ENCODE measurements at regions not wholly inside any gene's neighbourhood (a gene's known extent, or its start where the extent isn't known, plus 50 kb on each side); places are given as distances from the start of the nearest gene placed in this dataset.

DNA sequence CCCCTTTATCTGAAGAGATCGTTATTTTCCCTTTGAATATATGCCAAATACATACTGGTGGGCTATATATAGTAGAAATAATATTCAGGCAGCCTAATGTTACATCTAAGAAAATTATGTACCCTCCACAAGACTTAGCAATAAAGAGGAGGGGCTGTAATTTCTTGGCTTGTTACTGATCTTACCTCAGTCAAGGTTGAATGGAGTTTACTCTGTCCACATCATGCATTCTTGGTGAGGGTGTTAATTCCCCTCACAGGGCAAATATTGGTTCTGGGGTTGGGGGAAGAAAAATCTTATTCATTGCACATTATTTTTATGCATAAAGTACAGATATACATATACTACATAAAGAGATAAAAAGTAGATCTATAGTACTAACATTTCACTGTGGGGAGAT, 145.8 kb upstream of the ANK3 start:
- H3K9me3 ChIP-seq, result no peaks in the 10 kb centered on the region
- H3K4me3 ChIP-seq, result no peak overlapping the region
- intact Hi-C loops (cut with DNase I, micrococcal nuclease), result no loop called here
- ATAC-seq (no peak), DNase-seq (no peak)
- no peaks in the 10 kb centered on the region for H3K36me3 ChIP-seq (ENCODE audit: low read depth)
- H3K4me1 ChIP-seq (ENCODE audit: low read depth), result peaks cover 7% of the 10 kb centered on the region
- TF ChIP-seq CTCF (IDR thresholded peaks at IDR 0.05), result no peak

DNA sequence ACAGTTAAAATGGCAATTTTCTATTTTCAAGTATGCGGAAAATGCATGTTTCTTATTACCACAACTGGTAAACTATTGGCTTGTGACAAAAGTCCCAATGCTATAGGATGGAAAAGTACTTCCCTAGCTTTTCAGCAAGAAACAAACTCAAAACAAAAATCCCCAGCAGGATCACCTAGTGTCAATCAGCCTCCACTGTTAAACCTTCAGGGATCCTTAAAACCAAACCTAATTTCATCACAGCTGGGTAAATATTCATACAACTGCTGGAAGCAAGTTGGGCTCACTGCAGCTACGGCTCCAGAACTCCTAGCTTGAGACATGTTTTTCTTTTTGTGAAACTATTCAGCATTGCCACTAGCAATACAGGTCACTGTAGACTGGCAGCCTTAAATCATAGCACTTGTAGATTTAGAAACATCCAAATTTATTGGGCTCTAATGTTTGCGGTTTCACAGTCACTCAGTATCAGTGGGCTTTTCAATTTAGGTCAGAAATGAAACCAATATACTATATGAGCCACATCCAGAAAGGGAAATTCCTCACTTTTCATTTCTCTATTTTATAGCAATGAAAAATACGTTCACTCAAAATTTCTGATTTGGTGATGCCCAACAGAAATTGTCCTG, 145.2 kb upstream of the ANK3 start:
- DNase-seq (no peak), ATAC-seq (no peak)
- Histone ChIP-seq H3K9me3 (no peaks in the 10 kb centered on the region), H3K4me3 (no peak overlapping the region), H3K4me1 (ENCODE audit: low read depth) (peaks cover 7% of the 10 kb centered on the region), H3K36me3 (ENCODE audit: low read depth) (no peaks in the 10 kb centered on the region)
- intact Hi-C loops (cut with DNase I, micrococcal nuclease), result no loop called here
- no peak for TF ChIP-seq CTCF (IDR thresholded peaks at IDR 0.05)

GRCh38 chr10:60532696-60533468, 143.2 kb upstream of the ANK3 start:
- DNase-seq, result peak in 2 of 3 donors; percentile 32 to 61
- intact Hi-C loops (cut with DNase I, micrococcal nuclease), result no loop called here
- Histone ChIP-seq H3K9me3 (no peaks in the 10 kb centered on the region), H3K4me1 (ENCODE audit: low read depth) (peaks cover 7% of the 10 kb centered on the region), H3K36me3 (ENCODE audit: low read depth) (no peaks in the 10 kb centered on the region), H3K4me3 (no peak overlapping the region)
- peak; percentile 98 for ATAC-seq
- no peak for TF ChIP-seq CTCF (IDR thresholded peaks at IDR 0.05)

DNA sequence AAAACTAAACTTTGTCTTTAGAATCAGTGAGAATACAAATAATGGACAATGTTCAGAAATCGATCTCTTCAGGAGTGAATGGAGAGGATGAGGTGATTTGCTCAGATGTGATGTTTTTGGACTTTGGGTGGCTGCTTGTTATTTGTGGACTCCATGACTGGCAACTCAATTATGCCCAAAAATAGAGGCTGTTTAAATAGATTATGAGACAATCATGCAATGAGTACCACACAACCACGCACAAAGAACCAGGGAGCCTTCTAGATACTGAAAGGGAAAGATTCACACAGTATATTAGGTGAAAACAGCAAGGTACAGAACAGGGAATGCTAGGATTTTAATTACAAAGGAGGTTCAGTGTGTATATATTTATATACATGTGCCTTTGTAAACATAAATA, 141.3 kb upstream of the ANK3 start:
- no peak overlapping the region for H3K4me3 ChIP-seq
- H3K4me1 ChIP-seq (ENCODE audit: low read depth), result peaks cover 7% of the 10 kb centered on the region
- DNase-seq (no peak), ATAC-seq (no peak)
- no peaks in the 10 kb centered on the region for H3K36me3 ChIP-seq (ENCODE audit: low read depth)
- intact Hi-C loops (cut with DNase I, micrococcal nuclease), result no loop called here
- TF ChIP-seq CTCF (IDR thresholded peaks at IDR 0.05), result no peak
- no peaks in the 10 kb centered on the region for H3K9me3 ChIP-seq

DNA sequence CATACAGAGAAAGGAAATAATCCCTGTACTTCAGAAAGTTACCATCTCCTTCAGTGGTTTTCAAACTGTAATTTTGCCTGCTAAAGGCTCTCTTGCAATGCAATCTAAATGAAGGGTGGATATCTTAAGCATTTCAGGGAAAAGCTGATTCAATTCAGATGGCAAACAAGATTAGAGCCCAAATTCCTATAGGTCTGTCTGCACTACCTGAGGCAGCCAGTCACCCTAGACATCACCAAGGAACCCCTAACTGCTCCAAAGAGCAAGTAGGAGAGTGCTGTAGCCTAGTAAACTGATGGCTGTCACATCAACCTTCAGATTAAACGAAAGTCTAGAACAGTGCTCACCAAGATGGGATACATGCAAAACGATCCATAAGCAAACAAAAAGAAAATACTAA, 138.0 kb upstream of the ANK3 start:
- Histone ChIP-seq H3K36me3 (ENCODE audit: low read depth) (no peaks in the 10 kb centered on the region), H3K9me3 (no peaks in the 10 kb centered on the region), H3K4me3 (no peak overlapping the region), H3K4me1 (ENCODE audit: low read depth) (peaks cover 7% of the 10 kb centered on the region)
- no peak for DNase-seq
- intact Hi-C loops (cut with DNase I, micrococcal nuclease), result no loop called here
- no peak for TF ChIP-seq CTCF (IDR thresholded peaks at IDR 0.05)
- no peak for ATAC-seq

Data from mucosa of descending colon (tissue), 3 donors.